Pancreas (tissue), 10 donors: ENCODE measurements at regions not wholly inside any gene's neighbourhood (a gene's known extent, or its start where the extent isn't known, plus 50 kb on each side); places are given as distances from the start of the nearest gene placed in this dataset.

Experiments
- ATAC-seq, 4 donors: fragments of 200-7000 bp; cut with Tn5 transposase; one replicate each; pipeline versions ENCODE4 v1.8.0 to v1.9.1; 2020; ENCODE audit warnings: mild to moderate bottlenecking in 4 of 4, moderate library complexity in 4 of 4
- DNase-seq, 6 donors: peaks; one replicate each; pipeline ENCODE4 v3.0.0-alpha.2; 2020
- FAIRE-seq: peaks from 2 replicates; lab custom pipeline; 2012; peaks lifted over from hg19 to GRCh38; lab: Jason Lieb, UNC
- H3K27ac ChIP-seq, 4 donors: fragments of 200-600 bp; sonication (generic); 1 replicate in 3 of 4; 2 replicates in 1 of 4; pipeline versions ENCODE4 v1.5.0 to v1.8.0; 2020
- H3K27me3 ChIP-seq, 4 donors: fragments of 200-600 bp; one replicate each; pipeline ENCODE4 v1.8.0; 2021
- H3K36me3 ChIP-seq, 3 donors: fragments of 200-600 bp; sonication (generic) in 1 of 3; one replicate each; pipeline versions ENCODE4 v1.5.0 to v1.8.0; 2020 to 2021
- H3K4me1 ChIP-seq, 3 donors: fragments of 200-600 bp; one replicate each; pipeline ENCODE4 v1.8.0; 2021
- H3K4me3 ChIP-seq, 4 donors: fragments of 200-600 bp; sonication (generic) in 2 of 4; one replicate each; pipeline versions ENCODE4 v1.5.0 to v1.8.0; 2020 to 2021
- H3K9me3 ChIP-seq, 4 donors: fragments of 200-600 bp; one replicate each; pipeline ENCODE4 v1.8.0; 2021
- CTCF ChIP-seq, 4 donors: fragments of 200-600 bp; sonication (generic) in 3 of 4; IDR thresholded peaks; one replicate each; pipeline versions ENCODE4 v1.5.0 to v1.8.0; 2021; ENCODE audit warnings: antibody characterized with exemption in 4 of 4
- WGBS, 2 donors: extraction: QIAGEN DNeasy Blood & Tissue Kit; methylation state at CpG; one replicate each; pipeline ENCODE4 v1.1.7; 2013; 5-methylcytosine and 5-hydroxymethylcytosine counted together
- intact Hi-C, 3 donors: fragments of 100-400 bp; cut with DNase I; formaldehyde crosslinking; loops; one replicate each; pipeline versions ENCODE4 v1.11.1 to v1.14.2; 2022
- donor health status: healthy with polysubstance abuse.
- donor health status: DM: no; HTN: no; CAD: no; lungs with moderate emphysema.
- donor health status: DM: no; HTN: no; CAD: no.
- donor health status: control.
- donor health status: control.
- donor health status: Bipolar disorder and iron deficiency.
- donor health status: DM: yes; HTN: yes; CAD: no.
- donor health status: DM: no; HTN: no; CAD: no.
- donor health status: DM: no; HTN: no; CAD: no.
- donor health status: DM: yes; HTN: yes; CAD: no.

- no peak for ATAC-seq
- Histone ChIP-seq H3K36me3 (no peaks in the 10 kb centered on the region), H3K27ac (no peak overlapping the region), H3K27me3 (no peaks in the 10 kb centered on the region), H3K4me3 (no peak overlapping the region), H3K9me3 (no peaks in the 10 kb centered on the region), H3K4me1 (no peaks in the 10 kb centered on the region)
- no peak for DNase-seq
- WGBS, 2 donors: 65 to 75% methylated on average over 3 of the region's 3 CpGs
- no peak for FAIRE-seq
- intact Hi-C loops: no loop called here
- TF ChIP-seq CTCF (IDR thresholded peaks at IDR 0.05): no peak
These were observed 169.7 kb upstream of the CDH5 start for GRCh38 chr16:66196770-66197169.

GRCh38 chr16:66194866-66195265 is 171.6 kb upstream of the CDH5 start:
- no peaks in the 10 kb centered on the region for H3K9me3 ChIP-seq
- ATAC-seq (no peak), FAIRE-seq (no peak), DNase-seq (no peak)
- H3K4me1 ChIP-seq: no peaks in the 10 kb centered on the region
- no peak for TF ChIP-seq CTCF (IDR thresholded peaks at IDR 0.05)
- intact Hi-C loops: no loop called here
- no peak overlapping the region for H3K27ac ChIP-seq
- H3K27me3 ChIP-seq: no peaks in the 10 kb centered on the region
- H3K36me3 ChIP-seq: no peaks in the 10 kb centered on the region
- H3K4me3 ChIP-seq: no peak overlapping the region

GRCh38 chr16:66193543-66194229 is 172.8 kb upstream of the CDH5 start:
- no peaks in the 10 kb centered on the region for H3K4me1 ChIP-seq
- no peak overlapping the region for H3K27ac ChIP-seq
- no peaks in the 10 kb centered on the region for H3K9me3 ChIP-seq
- intact Hi-C loops: no loop called here
- H3K27me3 ChIP-seq: no peaks in the 10 kb centered on the region
- 64 to 78% methylated on average over 5 of the region's 5 CpGs for WGBS, 2 donors
- TF ChIP-seq CTCF (IDR thresholded peaks at IDR 0.05): no peak
- H3K36me3 ChIP-seq: no peaks in the 10 kb centered on the region
- FAIRE-seq (no peak), ATAC-seq (no peak), DNase-seq (no peak)
- no peak overlapping the region for H3K4me3 ChIP-seq

GRCh38 chr16:66190411-66190810 is 176.1 kb upstream of the CDH5 start:
- no peaks in the 10 kb centered on the region for H3K36me3 ChIP-seq
- intact Hi-C loops: no loop called here
- H3K4me3 ChIP-seq: no peak overlapping the region
- no peaks in the 10 kb centered on the region for H3K9me3 ChIP-seq
- no peak overlapping the region for H3K27ac ChIP-seq
- no peak for DNase-seq
- H3K27me3 ChIP-seq: no peaks in the 10 kb centered on the region
- FAIRE-seq: no peak
- H3K4me1 ChIP-seq: no peaks in the 10 kb centered on the region
- TF ChIP-seq CTCF (IDR thresholded peaks at IDR 0.05): no peak
- ATAC-seq: no peak
- 76 to 95% methylated on average over 1 of the region's 1 CpG for WGBS, 2 donors

GRCh38 chr16:66189951-66190350 is 176.5 kb upstream of the CDH5 start:
- no peak overlapping the region for H3K4me3 ChIP-seq
- H3K4me1 ChIP-seq: no peaks in the 10 kb centered on the region
- no peaks in the 10 kb centered on the region for H3K27me3 ChIP-seq
- no peaks in the 10 kb centered on the region for H3K36me3 ChIP-seq
- 53 to 80% methylated on average over 4 of the region's 4 CpGs for WGBS, 2 donors
- no peaks in the 10 kb centered on the region for H3K9me3 ChIP-seq
- H3K27ac ChIP-seq: no peak overlapping the region
- DNase-seq (no peak), ATAC-seq (peak in 2 of 4 donors; percentile 27 to 48), FAIRE-seq (no peak)
- no peak for TF ChIP-seq CTCF (IDR thresholded peaks at IDR 0.05)
- intact Hi-C loops: no loop called here
